Lower lobe of right lung (tissue), 2 donors: ENCODE measurements at regions not wholly inside any gene's neighbourhood (a gene's known extent, or its start where the extent isn't known, plus 50 kb on each side); places are given as distances from the start of the nearest gene placed in this dataset.

ENCODE experiments used
- ATAC-seq, 2 donors: fragments of 200-7000 bp; cut with Tn5 transposase; one replicate each; pipeline ENCODE4 v1.9.1; 2020 to 2022; ENCODE audit warnings: mild to moderate bottlenecking in 2 of 2, moderate library complexity in 2 of 2
- DNase-seq: peaks from one replicate; pipeline ENCODE4 v3.0.0-alpha.2; 2020
- H3K27ac ChIP-seq: fragments of 200-600 bp; one replicate; pipeline ENCODE4 v1.8.0; 2022
- H3K27me3 ChIP-seq: fragments of 200-600 bp; one replicate; pipeline ENCODE4 v1.8.0; 2022; ENCODE audit warnings: low read depth
- H3K36me3 ChIP-seq: fragments of 200-600 bp; one replicate; pipeline ENCODE4 v1.8.0; 2022; ENCODE audit warnings: mild to moderate bottlenecking
- H3K4me1 ChIP-seq: fragments of 200-600 bp; one replicate; pipeline ENCODE4 v1.8.0; 2022
- H3K4me3 ChIP-seq: fragments of 200-600 bp; one replicate; pipeline ENCODE4 v1.8.0; 2022; ENCODE audit warnings: mild to moderate bottlenecking
- H3K9me3 ChIP-seq: fragments of 200-600 bp; one replicate; pipeline ENCODE4 v1.8.0; 2022
- intact Hi-C: fragments of 100-400 bp; cut with DNase I; formaldehyde crosslinking; loops from one replicate; pipeline ENCODE4 v1.11.0; 2022
- TF ChIP-seq, protein P1 (sequence below): fragments of 200-600 bp; IDR thresholded peaks from one replicate; pipeline ENCODE4 v1.8.0; 2022; ENCODE audit warnings: antibody characterized with exemption, mild to moderate bottlenecking
- donor health status: DM: no; HTN: yes; CAD: no; lungs with severe emphysema.

DNA sequence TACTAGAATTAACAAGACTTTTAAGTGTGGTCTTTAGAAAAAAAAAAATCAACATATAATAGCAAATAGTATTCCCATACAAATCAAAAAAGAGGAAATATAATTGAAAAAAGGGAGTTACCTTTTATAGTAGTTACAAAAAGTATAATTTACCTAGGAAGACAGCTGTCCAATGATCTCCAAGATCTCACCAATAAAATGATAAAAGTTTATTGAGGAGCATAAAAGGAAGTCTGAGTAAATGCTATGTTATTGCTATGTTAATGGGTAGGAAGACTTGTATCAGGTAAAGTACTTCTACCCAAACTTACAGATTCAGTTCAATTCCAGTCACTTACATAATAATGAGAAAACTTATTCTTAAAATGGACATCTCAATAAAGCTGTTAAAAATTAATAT is 379.0 kb upstream of the TPM1 start:
- TF ChIP-seq, protein P1, sequence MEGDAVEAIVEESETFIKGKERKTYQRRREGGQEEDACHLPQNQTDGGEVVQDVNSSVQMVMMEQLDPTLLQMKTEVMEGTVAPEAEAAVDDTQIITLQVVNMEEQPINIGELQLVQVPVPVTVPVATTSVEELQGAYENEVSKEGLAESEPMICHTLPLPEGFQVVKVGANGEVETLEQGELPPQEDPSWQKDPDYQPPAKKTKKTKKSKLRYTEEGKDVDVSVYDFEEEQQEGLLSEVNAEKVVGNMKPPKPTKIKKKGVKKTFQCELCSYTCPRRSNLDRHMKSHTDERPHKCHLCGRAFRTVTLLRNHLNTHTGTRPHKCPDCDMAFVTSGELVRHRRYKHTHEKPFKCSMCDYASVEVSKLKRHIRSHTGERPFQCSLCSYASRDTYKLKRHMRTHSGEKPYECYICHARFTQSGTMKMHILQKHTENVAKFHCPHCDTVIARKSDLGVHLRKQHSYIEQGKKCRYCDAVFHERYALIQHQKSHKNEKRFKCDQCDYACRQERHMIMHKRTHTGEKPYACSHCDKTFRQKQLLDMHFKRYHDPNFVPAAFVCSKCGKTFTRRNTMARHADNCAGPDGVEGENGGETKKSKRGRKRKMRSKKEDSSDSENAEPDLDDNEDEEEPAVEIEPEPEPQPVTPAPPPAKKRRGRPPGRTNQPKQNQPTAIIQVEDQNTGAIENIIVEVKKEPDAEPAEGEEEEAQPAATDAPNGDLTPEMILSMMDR, result no peak
- intact Hi-C loops, result no loop called here
- DNase-seq, result no peak
- Histone ChIP-seq H3K27me3 (no peaks in the 10 kb centered on the region), H3K27ac (no peak overlapping the region), H3K4me1 (no peaks in the 10 kb centered on the region), H3K36me3 (no peaks in the 10 kb centered on the region), H3K9me3 (no peaks in the 10 kb centered on the region), H3K4me3 (no peak overlapping the region)
- no peak for ATAC-seq

DNA sequence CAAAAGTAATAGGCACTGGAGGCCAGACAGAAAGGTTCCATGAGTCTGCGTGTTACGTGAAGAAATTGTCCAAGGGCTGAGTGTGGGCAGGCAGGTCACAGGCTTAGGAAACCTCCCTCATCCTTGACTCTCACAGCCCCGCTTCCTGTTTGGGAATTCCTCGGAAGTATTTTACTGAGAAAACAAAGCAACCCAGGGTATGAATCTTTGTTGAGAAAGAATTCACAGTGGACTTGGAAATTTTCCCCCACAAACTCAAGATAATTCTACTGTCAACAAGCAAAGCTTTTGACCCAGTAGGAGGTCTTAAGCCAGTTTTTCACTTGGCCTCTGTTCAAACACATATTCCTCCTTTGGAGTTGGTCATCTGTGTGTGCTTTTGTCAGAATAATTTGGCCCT is 377.1 kb upstream of the TPM1 start:
- ATAC-seq (no peak), DNase-seq (no peak)
- H3K27ac ChIP-seq, result no peak overlapping the region
- H3K4me3 ChIP-seq, result no peak overlapping the region
- no peaks in the 10 kb centered on the region for H3K4me1 ChIP-seq
- no peaks in the 10 kb centered on the region for H3K36me3 ChIP-seq
- no peaks in the 10 kb centered on the region for H3K9me3 ChIP-seq
- intact Hi-C loops, result no loop called here
- TF ChIP-seq, protein P1, result no peak
- H3K27me3 ChIP-seq, result no peaks in the 10 kb centered on the region

DNA sequence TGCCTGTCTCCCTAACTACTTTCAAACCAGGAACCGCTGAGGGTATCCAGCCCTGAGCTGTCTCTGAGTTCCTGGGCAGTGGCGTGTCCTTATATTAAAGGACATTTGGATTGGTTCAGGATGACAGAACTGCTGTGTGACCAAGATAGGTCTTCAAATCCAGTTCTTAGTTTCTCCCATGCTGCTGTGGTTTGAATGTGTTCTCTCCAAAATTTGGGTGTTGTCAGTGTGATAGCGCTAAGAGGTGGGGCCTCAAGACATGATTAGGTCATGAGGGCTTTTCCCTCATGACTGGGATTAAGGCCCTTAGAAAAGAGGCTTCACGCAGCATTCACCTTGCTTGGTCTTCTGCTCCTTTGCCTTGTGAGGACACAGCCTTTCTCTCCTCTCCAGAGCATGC is 376.5 kb upstream of the TPM1 start:
- Histone ChIP-seq H3K27ac (no peak overlapping the region), H3K4me3 (no peak overlapping the region), H3K4me1 (no peaks in the 10 kb centered on the region), H3K9me3 (no peaks in the 10 kb centered on the region), H3K36me3 (no peaks in the 10 kb centered on the region), H3K27me3 (no peaks in the 10 kb centered on the region)
- TF ChIP-seq, protein P1, result no peak
- DNase-seq, result no peak
- no peak for ATAC-seq
- intact Hi-C loops, result no loop called here

DNA sequence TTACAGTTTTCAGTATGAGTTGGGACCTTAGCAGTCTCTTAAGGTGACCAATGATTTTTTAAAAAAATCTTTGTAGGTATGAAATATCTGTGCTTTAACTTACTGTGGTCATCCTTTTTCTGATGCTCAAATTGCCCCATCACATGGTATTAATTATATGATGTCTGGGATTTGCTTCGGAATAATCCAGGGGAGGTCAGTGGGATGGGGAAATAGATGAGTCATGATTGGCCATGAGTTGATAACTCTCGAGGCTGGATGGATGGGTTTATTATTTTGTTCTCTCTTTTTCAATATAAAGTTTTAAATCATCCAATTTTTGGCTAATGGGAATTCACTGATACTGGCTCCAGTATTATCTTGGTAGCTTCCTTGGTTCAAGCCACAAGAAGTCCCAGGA is 370.3 kb upstream of the TPM1 start:
- ATAC-seq, result no peak
- Histone ChIP-seq H3K27me3 (no peaks in the 10 kb centered on the region), H3K27ac (no peak overlapping the region), H3K36me3 (no peaks in the 10 kb centered on the region), H3K4me1 (no peaks in the 10 kb centered on the region), H3K9me3 (no peaks in the 10 kb centered on the region), H3K4me3 (no peak overlapping the region)
- TF ChIP-seq, protein P1, result no peak
- DNase-seq, result no peak
- intact Hi-C loops, result no loop called here

DNA sequence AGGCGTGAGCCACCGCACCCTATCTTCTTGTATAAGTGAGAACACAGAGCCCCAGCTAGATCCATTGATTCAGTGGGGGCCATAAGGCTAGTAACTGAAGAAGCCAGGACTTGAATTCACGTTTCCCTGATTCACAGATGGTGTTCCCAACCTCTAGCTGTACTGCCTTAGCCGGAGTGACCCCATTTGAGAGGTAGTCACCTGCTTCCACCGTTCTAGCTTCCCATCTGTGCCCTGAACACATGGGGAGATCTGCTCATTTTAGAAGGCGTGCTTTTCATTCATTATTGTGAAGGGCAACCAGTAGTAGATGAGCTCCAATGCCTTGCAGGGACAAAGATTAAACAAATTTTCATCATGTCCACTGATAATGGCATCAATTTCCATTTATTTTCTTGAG is 365.7 kb upstream of the TPM1 start:
- no peaks in the 10 kb centered on the region for H3K9me3 ChIP-seq
- intact Hi-C loops, result no loop called here
- H3K27me3 ChIP-seq, result no peaks in the 10 kb centered on the region

More for the DNA sequence above, 365.7 kb upstream of the TPM1 start:
- Histone ChIP-seq H3K4me1 (no peaks in the 10 kb centered on the region), H3K4me3 (no peak overlapping the region), H3K36me3 (no peaks in the 10 kb centered on the region), H3K27ac (no peak overlapping the region)
- TF ChIP-seq, protein P1, result no peak
- no peak for DNase-seq
- no peak for ATAC-seq
